Mesenchymal stem cell (in vitro differentiated cells and primary cell): ENCODE measurements at regions not wholly inside any gene's neighbourhood (a gene's known extent, or its start where the extent isn't known, plus 50 kb on each side); places are given as distances from the start of the nearest gene placed in this dataset.
A peak's percentile ranks its signal among the peaks of the same experiment; 100 is the strongest.

Experiments used
- DNase-seq: peaks from one replicate; pipeline ENCODE4 v3.0.0-alpha.2; 2013
- H2AFZ ChIP-seq: one replicate; pipeline ENCODE4 v1.6.1; 2013; ENCODE audit warnings: low read depth, mild to moderate bottlenecking, control low read depth, inconsistent platforms, low read length, moderate library complexity
- H2AK5ac ChIP-seq: 2 replicates; pipeline ENCODE4 v1.6.1; 2013; ENCODE audit warnings: low read length, moderate library complexity, mild to moderate bottlenecking, inconsistent platforms; ENCODE audit not compliant: severe bottlenecking
- H2BK120ac ChIP-seq: one replicate; pipeline ENCODE4 v1.6.1; 2013; ENCODE audit warnings: low read depth, mild to moderate bottlenecking, inconsistent platforms, low read length, moderate library complexity
- H2BK12ac ChIP-seq, 2 experiments: one replicate each; pipeline ENCODE4 v1.6.1; 2013; ENCODE audit warnings: inconsistent platforms in 2 of 2, low read length in 2 of 2, mild to moderate bottlenecking in 2 of 2, moderate library complexity in 2 of 2, control low read depth in 1 of 2
- H2BK15ac ChIP-seq: one replicate; pipeline ENCODE4 v1.6.1; 2013; ENCODE audit warnings: mild to moderate bottlenecking, low read depth, inconsistent platforms; ENCODE audit not compliant: poor library complexity, severe bottlenecking
- H2BK5ac ChIP-seq: 2 replicates; pipeline ENCODE4 v1.6.1; 2013; ENCODE audit warnings: low read depth, mild to moderate bottlenecking, low read length, control low read depth, inconsistent platforms; ENCODE audit not compliant: poor library complexity, severe bottlenecking
- H3K14ac ChIP-seq, 2 experiments: one replicate each; pipeline ENCODE4 v1.6.1; 2013; ENCODE audit warnings: inconsistent platforms in 2 of 2, low read length in 2 of 2, control low read depth in 1 of 2, mild to moderate bottlenecking in 1 of 2, moderate library complexity in 1 of 2
- H3K18ac ChIP-seq, 2 experiments: one replicate each; pipeline ENCODE4 v1.6.1; 2013; ENCODE audit warnings: inconsistent platforms in 2 of 2, low read length in 2 of 2, control low read depth in 1 of 2, low read depth in 1 of 2, mild to moderate bottlenecking in 1 of 2
- H3K23ac ChIP-seq, 2 experiments: one replicate each; pipeline ENCODE4 v1.6.1; 2013; ENCODE audit warnings: inconsistent platforms in 2 of 2, low read length in 2 of 2, mild to moderate bottlenecking in 2 of 2, moderate library complexity in 2 of 2, control low read depth in 1 of 2
- H3K27ac ChIP-seq: 2 replicates; pipeline ENCODE4 v1.5.1; 2013; ENCODE audit warnings: mild to moderate bottlenecking, moderate library complexity, low read length, control low read depth, inconsistent platforms; ENCODE audit not compliant: poor library complexity, severe bottlenecking
- H3K27me3 ChIP-seq, 2 experiments: 2 replicates each; pipeline versions ENCODE4 v1.6.1 to v1.7.0; 2013; ENCODE audit warnings: low read length in 2 of 2, mild to moderate bottlenecking in 2 of 2, moderate library complexity in 2 of 2, control low read depth in 1 of 2, inconsistent platforms in 1 of 2; ENCODE audit not compliant: control insufficient read depth in 1 of 2, insufficient read depth in 1 of 2
- H3K36me3 ChIP-seq, 2 experiments: 2 replicates each; pipeline versions ENCODE4 v1.6.1 to v1.7.0; 2013; ENCODE audit warnings: low read length in 2 of 2, control low read depth in 1 of 2, inconsistent platforms in 1 of 2, low read depth in 1 of 2, mild to moderate bottlenecking in 1 of 2; ENCODE audit not compliant: insufficient read depth in 2 of 2, control insufficient read depth in 1 of 2
- H3K4ac ChIP-seq, 2 experiments: one replicate each; pipeline ENCODE4 v1.6.1; 2013; ENCODE audit warnings: inconsistent platforms in 2 of 2, low read length in 2 of 2, mild to moderate bottlenecking in 2 of 2, moderate library complexity in 2 of 2, control low read depth in 1 of 2, low read depth in 1 of 2
- H3K4me1 ChIP-seq: 2 replicates; pipeline ENCODE4 v1.6.1; 2013; ENCODE audit warnings: low read depth, low read length, control low read depth; ENCODE audit not compliant: control insufficient read depth, insufficient read depth
- H3K4me2 ChIP-seq: 2 replicates; pipeline ENCODE4 v1.6.1; 2013; ENCODE audit warnings: low read length, mild to moderate bottlenecking, inconsistent platforms; ENCODE audit not compliant: poor library complexity, severe bottlenecking
- H3K4me3 ChIP-seq, 2 experiments: 2 replicates each; pipeline versions ENCODE4 v1.5.1 to v1.7.0; 2013; ENCODE audit warnings: low read length in 2 of 2, mild to moderate bottlenecking in 2 of 2, control low read depth in 1 of 2, low read depth in 1 of 2; ENCODE audit not compliant: insufficient read depth in 1 of 2
- H3K79me1 ChIP-seq: replicated peaks from 2 replicates; pipeline ENCODE4 v1.6.1; 2013; ENCODE audit warnings: mild to moderate bottlenecking, control low read depth, low read length, inconsistent platforms; ENCODE audit not compliant: poor library complexity, severe bottlenecking
- H3K9ac ChIP-seq: 2 replicates; pipeline ENCODE4 v1.7.0; 2013; ENCODE audit warnings: mild to moderate bottlenecking, low read length, moderate library complexity
- H3K9me3 ChIP-seq: 2 replicates; pipeline ENCODE4 v1.7.0; 2013; ENCODE audit warnings: mild to moderate bottlenecking, low read length; ENCODE audit not compliant: control insufficient read depth
- H4K8ac ChIP-seq: one replicate; pipeline ENCODE4 v1.6.1; 2013; ENCODE audit warnings: inconsistent platforms, mild to moderate bottlenecking, low read length, moderate library complexity
- H4K91ac ChIP-seq: one replicate; pipeline ENCODE4 v1.6.1; 2013; ENCODE audit warnings: mild to moderate bottlenecking, low read length, inconsistent platforms
- WGBS: methylation state at CpG from one replicate; pipeline ENCODE4 v1.1.7; 2013; ENCODE audit warnings: mixed read lengths; 5-methylcytosine and 5-hydroxymethylcytosine counted together

DNA sequence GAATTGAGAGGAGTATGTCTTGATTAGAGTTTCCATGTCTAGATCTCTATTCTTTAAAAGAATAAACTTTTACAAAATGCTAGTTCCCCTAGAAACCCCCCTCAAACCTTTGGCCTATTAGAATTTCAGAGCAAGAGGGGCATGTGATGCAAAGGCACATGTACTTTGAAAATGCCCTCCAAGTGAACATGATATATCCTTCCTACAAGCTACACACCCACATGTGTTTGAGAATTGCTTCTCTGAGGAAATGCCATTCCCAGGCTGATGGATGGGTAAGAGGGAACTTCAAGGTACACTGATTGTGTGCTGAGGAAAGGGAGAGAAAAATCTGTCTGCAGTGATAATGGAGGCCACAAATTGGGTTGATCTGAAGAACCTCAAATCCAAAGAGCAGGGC, 59.5 kb upstream of the PSMA1 start:
- Histone ChIP-seq H3K27ac (no peak overlapping the region), H3K4me1 (no peaks in the 10 kb centered on the region), H4K91ac (no peak overlapping the region), H2BK120ac (no peak overlapping the region), H2AK5ac (no peak overlapping the region), H2AFZ (no peak overlapping the region), H3K36me3 (no peaks in the 10 kb centered on the region), H3K9ac (no peak overlapping the region), H2BK5ac (no peak overlapping the region), H3K18ac (no peak overlapping the region), H3K23ac (no peak overlapping the region), H3K14ac (no peak overlapping the region), H4K8ac (no peak overlapping the region), H3K4me3 (no peak overlapping the region), H2BK15ac (no peak overlapping the region), H3K4ac (peak overlapping the region in 1 of 2 experiments; percentile 53), H3K79me1 (no peaks in the 10 kb centered on the region), H3K27me3 (peaks cover 0 to 2% of the 10 kb centered on the region in 2 experiments), H3K9me3 (no peaks in the 10 kb centered on the region), H2BK12ac (no peak overlapping the region), H3K4me2 (no peak overlapping the region)
- no peak for DNase-seq

GRCh38 chr11:14582793-14583192, 60.8 kb upstream of the PDE3B start:
- no peak overlapping the region for H3K9ac ChIP-seq
- H3K27me3 ChIP-seq: peaks cover 0 to 3% of the 10 kb centered on the region in 2 experiments
- H2BK15ac ChIP-seq: no peak overlapping the region
- no peak overlapping the region for H3K4ac ChIP-seq
- no peaks in the 10 kb centered on the region for H3K4me1 ChIP-seq
- H2BK120ac ChIP-seq: no peak overlapping the region
- DNase-seq: no peak
- H3K9me3 ChIP-seq: no peaks in the 10 kb centered on the region
- WGBS: 94% methylated on average over 6 of the region's 6 CpGs
- no peak overlapping the region for H3K4me2 ChIP-seq
- no peak overlapping the region for H3K27ac ChIP-seq
- H2AFZ ChIP-seq: no peak overlapping the region
- no peak overlapping the region for H3K23ac ChIP-seq
- H2BK12ac ChIP-seq: no peak overlapping the region
- no peak overlapping the region for H3K14ac ChIP-seq
- no peaks in the 10 kb centered on the region for H3K79me1 ChIP-seq
- no peak overlapping the region for H2BK5ac ChIP-seq
- no peaks in the 10 kb centered on the region for H3K36me3 ChIP-seq
- no peak overlapping the region for H4K8ac ChIP-seq
- no peak overlapping the region for H3K4me3 ChIP-seq
- H3K18ac ChIP-seq: no peak overlapping the region
- H2AK5ac ChIP-seq: no peak overlapping the region
- H4K91ac ChIP-seq: no peak overlapping the region

- no peaks in the 10 kb centered on the region for H3K9me3 ChIP-seq
- no peak overlapping the region for H2BK120ac ChIP-seq
- no peak overlapping the region for H4K8ac ChIP-seq
- H3K14ac ChIP-seq: no peak overlapping the region
- no peak overlapping the region for H2AFZ ChIP-seq
- no peak overlapping the region for H2BK12ac ChIP-seq
- H3K27me3 ChIP-seq: peaks cover 0 to 3% of the 10 kb centered on the region in 2 experiments
- no peak overlapping the region for H3K23ac ChIP-seq
- no peaks in the 10 kb centered on the region for H3K36me3 ChIP-seq
- H4K91ac ChIP-seq: no peak overlapping the region
- no peaks in the 10 kb centered on the region for H3K4me1 ChIP-seq
- DNase-seq: no peak
- no peak overlapping the region for H3K4me2 ChIP-seq
- H3K4ac ChIP-seq: no peak overlapping the region
- H2BK5ac ChIP-seq: no peak overlapping the region
- H3K27ac ChIP-seq: no peak overlapping the region
- no peaks in the 10 kb centered on the region for H3K79me1 ChIP-seq
- H3K4me3 ChIP-seq: no peak overlapping the region
- H2BK15ac ChIP-seq: no peak overlapping the region
- WGBS: 74% methylated on average over 8 of the region's 8 CpGs
- no peak overlapping the region for H3K18ac ChIP-seq
- no peak overlapping the region for H3K9ac ChIP-seq
- no peak overlapping the region for H2AK5ac ChIP-seq
These were observed 60.2 kb upstream of the PDE3B start for GRCh38 chr11:14583252-14584034.

- no peak overlapping the region for H2BK120ac ChIP-seq
- H3K4me3 ChIP-seq: no peak overlapping the region
- H3K27ac ChIP-seq: no peak overlapping the region
- peaks cover 0 to 3% of the 10 kb centered on the region in 2 experiments for H3K27me3 ChIP-seq
- no peaks in the 10 kb centered on the region for H3K9me3 ChIP-seq
- H3K14ac ChIP-seq: no peak overlapping the region
- no peak overlapping the region for H2BK5ac ChIP-seq
- no peak overlapping the region for H2AK5ac ChIP-seq
- H3K23ac ChIP-seq: no peak overlapping the region
- H4K91ac ChIP-seq: no peak overlapping the region
- H3K9ac ChIP-seq: no peak overlapping the region
- WGBS: 100% methylated on average over 1 of the region's 3 CpGs
- no peak for DNase-seq
- H3K79me1 ChIP-seq: no peaks in the 10 kb centered on the region
- H3K4ac ChIP-seq: no peak overlapping the region
- H3K18ac ChIP-seq: no peak overlapping the region
- no peak overlapping the region for H2BK12ac ChIP-seq
- no peaks in the 10 kb centered on the region for H3K4me1 ChIP-seq
- H3K36me3 ChIP-seq: no peaks in the 10 kb centered on the region
- H2AFZ ChIP-seq: no peak overlapping the region
- no peak overlapping the region for H2BK15ac ChIP-seq
- no peak overlapping the region for H3K4me2 ChIP-seq
- no peak overlapping the region for H4K8ac ChIP-seq
These were observed 59.6 kb upstream of the PDE3B start for GRCh38 chr11:14584035-14584363.
